DOHH2 (cell line): ENCODE measurements at regions not wholly inside any gene's neighbourhood (a gene's known extent, or its start where the extent isn't known, plus 50 kb on each side); places are given as distances from the start of the nearest gene placed in this dataset.

Experiments
- EZH2phosphoT487 ChIP-seq: fragments of 200-600 bp; sonication (generic); IDR thresholded peaks from 2 replicates; pipeline ENCODE4 v1.6.1; 2017; ENCODE audit warnings: borderline replicate concordance, mild to moderate bottlenecking, antibody characterized with exemption, low read length, moderate library complexity, mixed read lengths
- TF ChIP-seq, protein P1 (sequence below): fragments of 200-600 bp; sonication (generic); IDR thresholded peaks from one replicate; pipeline ENCODE4 v1.5.1; 2014; ENCODE audit warnings: antibody characterized with exemption, mild to moderate bottlenecking, low read depth, low read length; ENCODE audit not compliant: poor library complexity, severe bottlenecking

GRCh38 chr6:169078399-169079145, 175.1 kb downstream of the THBS2 start:
- TF ChIP-seq, protein P1, sequence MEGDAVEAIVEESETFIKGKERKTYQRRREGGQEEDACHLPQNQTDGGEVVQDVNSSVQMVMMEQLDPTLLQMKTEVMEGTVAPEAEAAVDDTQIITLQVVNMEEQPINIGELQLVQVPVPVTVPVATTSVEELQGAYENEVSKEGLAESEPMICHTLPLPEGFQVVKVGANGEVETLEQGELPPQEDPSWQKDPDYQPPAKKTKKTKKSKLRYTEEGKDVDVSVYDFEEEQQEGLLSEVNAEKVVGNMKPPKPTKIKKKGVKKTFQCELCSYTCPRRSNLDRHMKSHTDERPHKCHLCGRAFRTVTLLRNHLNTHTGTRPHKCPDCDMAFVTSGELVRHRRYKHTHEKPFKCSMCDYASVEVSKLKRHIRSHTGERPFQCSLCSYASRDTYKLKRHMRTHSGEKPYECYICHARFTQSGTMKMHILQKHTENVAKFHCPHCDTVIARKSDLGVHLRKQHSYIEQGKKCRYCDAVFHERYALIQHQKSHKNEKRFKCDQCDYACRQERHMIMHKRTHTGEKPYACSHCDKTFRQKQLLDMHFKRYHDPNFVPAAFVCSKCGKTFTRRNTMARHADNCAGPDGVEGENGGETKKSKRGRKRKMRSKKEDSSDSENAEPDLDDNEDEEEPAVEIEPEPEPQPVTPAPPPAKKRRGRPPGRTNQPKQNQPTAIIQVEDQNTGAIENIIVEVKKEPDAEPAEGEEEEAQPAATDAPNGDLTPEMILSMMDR: no peak
- no peak for TF ChIP-seq EZH2phosphoT487
